ENCODE measurements at regions not wholly inside any gene's neighbourhood (a gene's known extent, or its start where the extent isn't known, plus 50 kb on each side); places are given as distances from the start of the nearest gene placed in this dataset.

- no peaks in the 10 kb centered on the region for H3K79me2 ChIP-seq (ENCODE audit: control insufficient read depth, insufficient read depth, low read length)
- no peak overlapping the region for H3K4me3 ChIP-seq
- intact Hi-C loops (cut with micrococcal nuclease; ENCODE audit: unreplicated experiment) = no loop called here
- WGBS (ENCODE audit: insufficient coverage, insufficient replicate concordance, low lambda C conversion rate, missing lambda C conversion rate) = 12% methylated on average over 3 of the region's 3 CpGs
- H3K27ac ChIP-seq (ENCODE audit: control insufficient read depth, insufficient read depth) = no peak overlapping the region
- ChIA-PET RAD21 (ENCODE audit: unreplicated experiment) (no interaction called here), POLR2A (no interaction called here), SMC1A (ENCODE audit: uncharacterized antibody, unreplicated experiment) (no interaction called here), CTCF (no interaction called here)
- H3K4me1 ChIP-seq (ENCODE audit: control insufficient read depth, insufficient read depth, low read length) = no peaks in the 10 kb centered on the region
- no peaks in the 10 kb centered on the region for H4K20me1 ChIP-seq (ENCODE audit: control insufficient read depth, insufficient read depth)
- H3K9me3 ChIP-seq (replicated peaks; ENCODE audit: control insufficient read depth, insufficient read depth, low read length) = no peaks in the 10 kb centered on the region
- no peak for TF ChIP-seq EED (IDR thresholded peaks at IDR 0.05; ENCODE audit: low read depth)
- TF ChIP-seq EP300 (IDR thresholded peaks at IDR 0.05; ENCODE audit: borderline replicate concordance in 1 of 2, control insufficient read depth in 1 of 2, low read depth in 2 of 2, low read length in 2 of 2) = no peak
- no peak for TF ChIP-seq RB1 (IDR thresholded peaks at IDR 0.05; ENCODE audit: borderline replicate concordance)
- no peak for TF ChIP-seq ATF3 (IDR thresholded peaks at IDR 0.05; ENCODE audit: borderline replicate concordance, extremely low read depth, low read depth, low read length)
- no peak for TF ChIP-seq RFX5 (IDR thresholded peaks at IDR 0.05; ENCODE audit: low read depth, low read length)
- TF ChIP-seq YBX1 (IDR thresholded peaks at IDR 0.05) = no peak
- H3K4me2 ChIP-seq (ENCODE audit: control insufficient read depth, insufficient read depth) = no peak overlapping the region
- no peak overlapping the region for H3K9ac ChIP-seq (ENCODE audit: control insufficient read depth, insufficient read depth, low read length)
- DNase-seq (ENCODE audit: low read depth, low spot score) (no peak), ATAC-seq (no peak), FAIRE-seq (no peak)
- no peak overlapping the region for H2AFZ ChIP-seq (ENCODE audit: control insufficient read depth, low read depth, low read length)
- H3K36me3 ChIP-seq (ENCODE audit: control insufficient read depth in 2 of 2, insufficient read depth in 2 of 2, low read length in 1 of 2) = no peaks in the 10 kb centered on the region
- no TSS peak for BruUV-seq (replicated peaks)
- H3K27me3 ChIP-seq (replicated peaks in 1 of 2; ENCODE audit: control insufficient read depth in 2 of 2, insufficient read depth in 2 of 2, low read length in 1 of 2) = peaks cover 0 to under 1% of the 10 kb centered on the region in 2 experiments; a peak in 1 of 4 replicates
- in situ Hi-C loops (cut with MboI) = no loop called here
These were observed 256.9 kb upstream of the POU2AF2 start for GRCh38 chr11:110988671-110989070.

GRCh38 chr11:110986016-110986415 lies 259.5 kb upstream of the POU2AF2 start:
- RAD21 ChIA-PET (ENCODE audit: unreplicated experiment) = no interaction called here
- H2AFZ ChIP-seq (ENCODE audit: control insufficient read depth, low read depth, low read length) = no peak overlapping the region
- FAIRE-seq (no peak), ATAC-seq (no peak), DNase-seq (ENCODE audit: low read depth, low spot score) (no peak)
- BruUV-seq (replicated peaks) = no TSS peak
- no peaks in the 10 kb centered on the region; a peak in 1 of 4 replicates for H3K27me3 ChIP-seq (replicated peaks in 1 of 2; ENCODE audit: control insufficient read depth in 2 of 2, insufficient read depth in 2 of 2, low read length in 1 of 2)
- no peaks in the 10 kb centered on the region for H3K36me3 ChIP-seq (ENCODE audit: control insufficient read depth in 2 of 2, insufficient read depth in 2 of 2, low read length in 1 of 2)
- H3K4me1 ChIP-seq (ENCODE audit: control insufficient read depth, insufficient read depth, low read length) = no peaks in the 10 kb centered on the region
- H3K4me3 ChIP-seq = no peak overlapping the region
- CTCF ChIA-PET = no interaction called here
- no peak overlapping the region for H3K9ac ChIP-seq (ENCODE audit: control insufficient read depth, insufficient read depth, low read length)
- no peak overlapping the region for H3K4me2 ChIP-seq (ENCODE audit: control insufficient read depth, insufficient read depth)
- no peaks in the 10 kb centered on the region for H3K9me3 ChIP-seq (replicated peaks; ENCODE audit: control insufficient read depth, insufficient read depth, low read length)
- no peak overlapping the region for H3K27ac ChIP-seq (ENCODE audit: control insufficient read depth, insufficient read depth)
- intact Hi-C loops (cut with micrococcal nuclease; ENCODE audit: unreplicated experiment) (no loop called here), in situ Hi-C loops (cut with MboI) (no loop called here)
- no peaks in the 10 kb centered on the region for H3K79me2 ChIP-seq (ENCODE audit: control insufficient read depth, insufficient read depth, low read length)
- POLR2A ChIA-PET = no interaction called here
- SMC1A ChIA-PET (ENCODE audit: uncharacterized antibody, unreplicated experiment) = no interaction called here
- WGBS (ENCODE audit: insufficient coverage, insufficient replicate concordance, low lambda C conversion rate, missing lambda C conversion rate) = 46% methylated on average over 7 of the region's 7 CpGs
- no peaks in the 10 kb centered on the region for H4K20me1 ChIP-seq (ENCODE audit: control insufficient read depth, insufficient read depth)
- TF ChIP-seq PML (IDR thresholded peaks at IDR 0.05; ENCODE audit: low read length) = no peak
- TF ChIP-seq HDAC2 (IDR thresholded peaks at IDR 0.05) = no peak
- TF ChIP-seq CBFB (IDR thresholded peaks at IDR 0.05; ENCODE audit: low read depth) = no peak
- no peak for TF ChIP-seq ZNF217 (IDR thresholded peaks at IDR 0.05)
- no peak for TF ChIP-seq EZH2 (IDR thresholded peaks at IDR 0.05; ENCODE audit: borderline replicate concordance, control insufficient read depth, low read depth, low read length)
- TF ChIP-seq SKIL (IDR thresholded peaks at IDR 0.05; ENCODE audit: low read depth, poor library complexity, severe bottlenecking) = no peak
- TF ChIP-seq RCOR1 (conservative IDR thresholded peaks at IDR 0.05; ENCODE audit: low read depth, low read length) = no peak
- no peak for TF ChIP-seq BRCA1 (IDR thresholded peaks at IDR 0.05; ENCODE audit: low read depth, low read length)
- no peak for TF ChIP-seq ESRRA (IDR thresholded peaks at IDR 0.05; ENCODE audit: low read length)
- no peak for TF ChIP-seq CREB1 (IDR thresholded peaks at IDR 0.05; ENCODE audit: low read depth)
- no peak for TF ChIP-seq JUNB (IDR thresholded peaks at IDR 0.05)
- no peak for TF ChIP-seq LARP7 (IDR thresholded peaks at IDR 0.05)

All from GM12878 (cell line).